GM18909 (cell line): ENCODE measurements at regions not wholly inside any gene's neighbourhood (a gene's known extent, or its start where the extent isn't known, plus 50 kb on each side); places are given as distances from the start of the nearest gene placed in this dataset.
"Not testable (repeated sequence)": the region's sequence is repeated elsewhere in the genome, so short reads cannot be mapped to it uniquely, and the experiment has no call there.

Experiments
- ATAC-seq: cut with Tn5 transposase; IDR thresholded peaks from one replicate; pipeline ENCODE4 v1.9.1; 2021; ENCODE audit warnings: mild to moderate bottlenecking; ENCODE audit not compliant: unreplicated experiment, poor library complexity

GRCh38 chr2:111624411-111625156, 259.4 kb downstream of the ANAPC1 start:
- ATAC-seq: no peak

DNA sequence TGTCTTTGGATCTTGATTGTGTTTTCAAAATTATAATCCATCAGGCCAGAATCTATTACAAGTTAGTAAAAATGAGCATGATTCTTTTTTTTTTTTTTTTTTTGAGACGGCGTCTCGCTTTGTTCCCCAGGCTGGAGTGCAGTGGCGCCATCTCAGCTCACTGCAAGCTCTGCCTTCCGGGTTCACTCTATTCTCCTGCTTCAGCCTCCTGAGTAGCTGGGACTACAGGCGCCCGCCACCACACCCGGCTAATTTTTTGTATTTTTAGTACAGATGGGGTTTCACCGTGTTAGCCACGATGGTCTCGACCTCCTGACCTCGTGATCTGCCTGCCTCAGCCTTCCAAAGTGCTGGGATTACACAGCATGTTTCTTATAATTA, 258.8 kb downstream of the ANAPC1 start:
- not testable (repeated sequence) for ATAC-seq

DNA sequence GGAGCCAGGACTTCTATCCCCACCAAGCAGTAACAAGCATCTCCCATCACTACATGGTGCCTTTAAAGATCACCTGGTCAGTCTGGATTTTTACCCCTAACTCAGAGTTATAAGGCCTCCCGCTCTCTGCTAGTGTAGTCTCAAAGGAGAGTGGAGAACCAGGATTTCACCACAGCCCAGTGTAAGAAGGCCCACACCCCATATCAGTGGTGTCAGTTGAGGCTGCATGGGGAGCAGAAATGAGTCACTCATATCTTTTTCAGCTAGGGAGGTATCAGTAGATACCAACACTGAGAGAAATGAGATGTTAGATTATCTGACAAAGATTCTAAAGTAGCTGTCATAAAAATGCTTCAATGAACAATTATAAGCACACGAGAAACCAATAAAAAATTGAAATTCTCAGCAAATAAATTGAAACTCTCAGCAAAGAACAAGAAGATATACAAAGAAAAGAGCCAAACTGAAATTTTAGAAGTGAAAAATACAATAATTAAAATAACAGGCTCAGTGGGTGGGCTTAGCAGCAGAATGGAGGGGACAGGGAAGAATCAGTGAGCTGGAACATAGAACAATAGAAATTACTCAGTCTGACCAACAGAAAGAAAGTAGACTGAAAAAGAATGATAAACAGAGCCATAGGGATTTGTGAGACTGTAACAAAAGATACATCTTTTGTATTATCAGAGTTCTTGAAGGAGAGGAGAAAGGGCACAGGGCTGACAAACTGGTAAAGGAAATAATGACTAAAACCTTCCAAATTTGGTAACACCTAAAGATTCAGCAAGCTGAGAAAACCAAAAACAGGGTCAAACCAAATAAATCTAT, 257.7 kb downstream of the ANAPC1 start:
- no peak for ATAC-seq

GRCh38 chr2:111626865-111627163, 257.2 kb downstream of the ANAPC1 start:
- no peak for ATAC-seq

DNA sequence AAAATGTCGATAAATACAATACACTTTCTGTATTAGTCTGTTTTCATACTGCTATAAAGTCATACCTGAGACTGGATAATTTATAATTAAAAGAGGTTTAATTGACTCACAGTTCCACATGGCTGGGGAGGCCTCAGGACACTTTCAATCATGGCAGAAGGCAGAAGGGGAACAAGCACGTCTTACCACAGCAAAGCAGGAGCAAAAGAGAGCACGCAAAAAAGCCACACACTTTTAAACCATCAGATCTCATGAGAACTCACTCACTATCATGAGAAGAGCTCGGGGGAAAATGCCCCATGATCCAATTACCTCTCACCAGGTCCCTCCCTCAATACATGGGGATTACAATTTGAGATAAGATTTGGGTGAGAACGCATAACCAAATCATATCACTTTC, 256.7 kb downstream of the ANAPC1 start:
- no peak for ATAC-seq

- ATAC-seq: no peak
Observed at GRCh38 chr2:111628221-111628620, 255.8 kb downstream of the ANAPC1 start.

- no peak for ATAC-seq
Observed at GRCh38 chr2:111629983-111630382, 254.0 kb downstream of the ANAPC1 start.

DNA sequence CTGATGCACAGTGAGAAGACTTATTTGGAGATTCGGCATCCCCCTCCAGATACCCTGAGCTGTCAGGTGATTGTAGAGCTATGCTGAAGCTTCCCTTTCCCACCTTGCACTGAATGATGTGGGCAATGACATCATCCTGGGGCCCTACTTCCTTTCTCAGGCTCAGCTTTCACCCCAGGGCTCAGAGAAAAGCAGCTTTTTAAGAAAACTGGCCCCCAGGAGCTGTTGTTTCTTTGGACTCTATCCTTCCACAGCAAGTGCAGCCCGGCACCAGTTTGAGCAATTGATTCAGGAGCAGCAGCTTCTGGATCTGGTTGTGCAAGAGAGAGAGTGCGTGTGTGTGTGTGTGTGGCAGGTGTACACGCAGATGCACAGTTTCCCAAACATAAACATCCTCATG, 251.3 kb downstream of the ANAPC1 start:
- no peak for ATAC-seq

GRCh38 chr2:111633189-111633588, 250.8 kb downstream of the ANAPC1 start:
- ATAC-seq: no peak

DNA sequence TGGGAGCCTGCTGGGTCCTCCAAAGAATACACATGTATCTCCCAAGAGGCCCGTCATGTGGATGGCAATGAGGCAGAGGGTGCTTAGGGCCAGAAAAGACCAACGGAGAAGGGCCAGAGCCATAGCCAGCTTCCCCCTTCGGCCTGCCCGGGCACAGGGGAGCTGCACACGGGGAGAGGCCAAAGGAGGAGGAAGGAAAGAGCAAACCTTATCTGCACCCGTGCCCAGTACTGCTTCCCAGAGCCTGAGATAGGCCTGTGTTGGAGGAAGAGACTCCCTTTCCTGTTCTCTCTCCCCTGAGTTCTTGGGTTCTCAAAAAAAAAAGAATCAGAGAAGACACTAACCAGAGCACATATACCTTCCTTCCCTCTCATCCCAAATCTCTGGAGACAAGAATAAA, 250.3 kb downstream of the ANAPC1 start:
- no peak for ATAC-seq

- ATAC-seq: no peak
Observed at GRCh38 chr2:111634050-111634794, 249.8 kb downstream of the ANAPC1 start.

GRCh38 chr2:111634995-111635538, 248.9 kb downstream of the ANAPC1 start:
- ATAC-seq: no peak

DNA sequence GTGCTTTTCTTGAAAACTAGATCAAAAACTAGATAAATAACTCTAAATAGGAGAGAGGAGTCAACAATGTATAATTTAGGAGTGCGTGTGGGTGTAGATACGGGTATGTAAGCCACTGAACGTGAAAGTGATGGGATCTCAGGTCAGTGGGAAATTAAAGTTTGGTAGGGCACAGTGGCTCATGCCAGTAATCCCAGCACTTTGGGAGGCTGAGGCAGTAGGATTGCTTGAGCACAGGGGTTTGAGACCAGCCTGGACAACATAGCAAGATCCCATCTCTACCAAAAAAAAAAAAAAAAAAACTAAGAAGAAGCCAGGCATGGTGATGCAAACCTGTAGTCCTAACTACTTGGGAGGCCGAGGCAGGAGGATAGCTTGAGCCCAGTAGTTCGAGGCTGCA, 247.1 kb downstream of the ANAPC1 start:
- ATAC-seq: no peak

DNA sequence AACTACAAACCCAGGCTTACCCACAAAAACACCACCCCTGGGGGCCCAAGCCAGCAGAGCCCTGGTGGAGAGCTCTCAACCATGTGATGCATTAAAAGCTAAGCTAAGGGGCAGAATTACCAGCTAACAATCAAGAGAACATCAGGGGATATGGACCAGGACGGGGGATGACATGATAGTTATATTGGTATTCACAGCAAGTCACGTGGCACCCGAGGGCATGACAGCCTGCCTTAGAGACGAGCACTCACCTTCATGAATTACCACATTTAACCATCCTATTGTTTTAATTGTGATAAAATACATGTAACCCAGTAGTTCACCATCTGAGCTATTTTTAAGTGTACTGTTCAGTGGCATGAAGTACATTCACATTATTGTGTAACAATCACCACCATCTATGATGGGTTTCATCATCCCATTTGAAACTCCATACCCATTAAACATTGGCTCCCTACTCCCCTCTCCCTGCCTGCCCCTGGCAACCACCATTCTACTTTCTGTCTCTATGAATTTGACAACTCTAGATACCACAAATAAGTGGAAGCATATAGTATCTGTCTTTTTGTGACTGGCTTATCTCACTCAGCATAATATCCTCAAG, 245.6 kb downstream of the ANAPC1 start:
- ATAC-seq: no peak

- no peak for ATAC-seq
Observed at GRCh38 chr2:111640480-111640879, 243.5 kb downstream of the ANAPC1 start.

DNA sequence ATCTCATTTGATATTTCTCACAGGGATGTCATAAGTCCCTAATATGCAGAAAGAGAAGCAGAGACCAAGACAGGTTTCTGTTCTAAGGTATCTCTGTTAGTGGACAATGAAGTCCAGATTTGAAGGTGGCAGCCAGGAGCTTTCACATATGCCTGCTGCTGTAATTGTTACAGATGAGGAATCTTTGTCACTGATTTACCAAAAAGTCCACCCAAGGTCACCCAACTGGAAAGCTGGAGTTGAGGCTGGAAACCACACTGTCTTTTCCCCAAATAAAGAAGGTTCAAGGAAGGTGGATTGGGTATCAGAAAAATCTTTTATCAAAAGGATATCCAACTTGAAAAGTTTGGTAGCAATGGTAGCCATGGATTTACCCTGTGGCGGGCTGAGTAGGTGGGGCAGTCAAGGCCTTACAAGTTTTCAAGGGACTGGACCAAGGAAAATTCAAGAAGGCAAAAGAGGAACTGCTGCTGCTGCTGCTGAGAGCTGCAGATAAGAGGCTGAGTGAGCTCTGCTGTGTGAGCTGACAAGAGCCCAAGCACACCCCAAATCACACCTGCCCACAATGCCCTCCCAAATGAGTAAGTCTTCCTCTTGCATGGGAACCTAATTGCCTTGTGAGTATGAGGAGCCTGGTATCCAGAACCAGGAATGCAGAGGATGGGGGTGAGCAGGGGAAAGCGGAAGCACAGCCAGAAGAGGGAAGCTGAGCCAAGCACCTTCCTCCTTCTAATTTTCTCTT, 241.2 kb downstream of the ANAPC1 start:
- ATAC-seq: no peak

DNA sequence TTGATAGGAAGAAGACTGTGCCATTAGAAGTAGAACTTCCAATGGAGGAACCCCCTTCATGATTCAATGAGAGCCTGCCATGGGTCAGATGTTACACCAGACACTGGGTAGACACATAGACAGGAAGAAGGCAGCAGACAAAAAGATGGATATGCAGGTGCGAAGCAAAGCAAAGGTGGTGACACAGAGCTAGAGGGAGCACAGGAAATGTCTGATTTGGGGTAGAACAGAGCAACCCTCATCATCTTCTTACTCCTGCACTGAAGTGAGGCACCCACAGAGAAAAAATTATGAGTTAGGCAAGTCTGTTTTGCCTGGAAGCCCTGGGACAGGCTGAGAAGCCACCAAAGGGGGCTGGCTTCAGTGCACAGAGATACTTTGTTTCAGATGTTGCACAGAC, 240.2 kb downstream of the ANAPC1 start:
- no peak for ATAC-seq

DNA sequence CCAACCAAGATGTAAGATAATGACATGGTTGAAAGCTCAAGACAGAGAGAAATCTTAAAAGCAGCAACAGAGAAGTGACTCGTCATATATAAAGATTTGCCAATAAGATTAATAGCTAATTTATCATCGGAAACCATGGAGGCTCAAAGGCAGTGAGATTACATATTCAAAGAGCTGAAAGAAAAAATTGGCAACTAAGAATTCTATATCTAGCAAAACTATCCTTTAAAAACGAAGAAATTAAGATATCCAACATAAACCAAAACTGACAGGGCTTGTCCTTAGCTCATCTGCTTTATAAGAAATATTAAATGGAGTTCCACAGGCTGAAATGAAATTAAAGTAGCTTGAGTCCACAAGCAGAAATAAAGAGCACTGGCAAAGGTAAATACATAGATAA, 236.6 kb downstream of the ANAPC1 start:
- no peak for ATAC-seq

- no peak for ATAC-seq
Observed at GRCh38 chr2:111652038-111652437, 232.0 kb downstream of the ANAPC1 start.

DNA sequence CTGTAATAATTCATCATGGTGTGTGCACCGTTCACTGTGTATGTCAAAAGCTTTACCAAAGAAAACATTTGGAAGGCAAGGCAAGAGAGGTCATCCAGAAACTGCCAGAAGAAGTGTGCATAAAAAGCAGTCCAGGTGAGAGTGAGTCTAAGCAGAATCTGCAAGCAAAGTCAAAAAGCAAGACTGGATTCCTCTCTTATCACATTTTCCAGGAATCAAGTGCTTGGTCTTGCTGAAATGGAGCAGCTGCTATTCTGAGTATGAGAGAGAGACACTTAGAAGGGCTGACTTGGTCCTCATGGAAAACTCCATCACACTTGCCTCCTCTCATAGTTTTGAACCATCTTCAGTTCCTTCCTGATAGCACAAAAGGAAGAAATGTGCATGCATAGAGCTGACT, 231.3 kb downstream of the ANAPC1 start:
- no peak for ATAC-seq
